PC-9 (cell line): ENCODE measurements at regions not wholly inside any gene's neighbourhood (a gene's known extent, or its start where the extent isn't known, plus 50 kb on each side); places are given as distances from the start of the nearest gene placed in this dataset.

Experiments used
- CTCF ChIP-seq: fragments of 200-600 bp; sonication (generic); conservative IDR thresholded peaks from 2 replicates; pipeline ENCODE4 v1.6.1; 2017; ENCODE audit warnings: mixed run types, antibody characterized with exemption, mild to moderate bottlenecking, moderate library complexity
- EZH2 ChIP-seq: fragments of 200-600 bp; sonication (generic); IDR thresholded peaks from 2 replicates; pipeline ENCODE4 v1.8.0; 2017; ENCODE audit warnings: antibody characterized with exemption, low read depth

- TF ChIP-seq CTCF (peak; percentile 85), EZH2 (no peak)
These were observed 375.0 kb downstream of the TYW1 start for GRCh38 chr7:67371429-67372305.
